T-cell (primary cell): ENCODE measurements at regions not wholly inside any gene's neighbourhood (a gene's known extent, or its start where the extent isn't known, plus 50 kb on each side); places are given as distances from the start of the nearest gene placed in this dataset.
"Not testable (repeated sequence)": the region's sequence is repeated elsewhere in the genome, so short reads cannot be mapped to it uniquely, and the experiment has no call there.

Source experiments
- ATAC-seq, 4 experiments: fragments of 200-7000 bp in 3 of 4; fragments of 150-1000 bp in 1 of 4; cut with Tn5 transposase; replicated peaks in 1 of 4; 1 replicate in 3 of 4; 2 replicates in 1 of 4; pipeline ENCODE4 v1.10.0; 2021; ENCODE audit warnings: moderate library complexity in 3 of 4, mild to moderate bottlenecking in 2 of 4, moderate number of reproducible peaks in 1 of 4
- CTCF ChIA-PET, 2 donors: fragments of 300-600 bp; sonication (Branson Sonifier 250); formaldehyde crosslinking; loops; one replicate each; lab custom pipeline; 2022; ENCODE audit warnings: antibody characterized with exemption in 2 of 2; lab: Charles Lee
- POLR2A ChIA-PET, 2 donors: fragments of 300-600 bp; sonication (Branson Sonifier 250); formaldehyde crosslinking; loops; one replicate each; lab custom pipeline; 2022; ENCODE audit warnings: antibody characterized with exemption in 2 of 2; lab: Charles Lee
- DNase-seq, 35 experiments: peaks; one replicate each; pipeline versions ENCODE4 v3.0.0 to v3.0.0-alpha.2; 2013 to 2023
- H3K27ac ChIP-seq: one replicate; pipeline ENCODE4 v1.5.1; 2013; ENCODE audit warnings: low read length
- H3K27me3 ChIP-seq, 2 experiments: replicated peaks in 1 of 2; 1 replicate in 1 of 2; 2 replicates in 1 of 2; pipeline versions ENCODE4 v1.6.1 to v1.7.0; 2013; ENCODE audit warnings: low read length in 1 of 2, mixed read lengths in 1 of 2; ENCODE audit not compliant: control insufficient read depth in 2 of 2, insufficient read depth in 2 of 2; ENCODE audit errors: extremely low read depth in 1 of 2
- H3K36me3 ChIP-seq, 2 donors: 1 replicate in 1 of 2; 2 replicates in 1 of 2; pipeline versions ENCODE4 v1.6.1 to v1.7.0; 2013; ENCODE audit warnings: low read length in 1 of 2; ENCODE audit not compliant: control insufficient read depth in 2 of 2, insufficient read depth in 1 of 2; ENCODE audit errors: extremely low read depth in 1 of 2
- H3K4me1 ChIP-seq, 2 experiments: 1 replicate in 1 of 2; 2 replicates in 1 of 2; pipeline versions ENCODE4 v1.6.1 to v1.7.0; 2013; ENCODE audit warnings: low read length in 2 of 2, mixed read lengths in 1 of 2; ENCODE audit not compliant: insufficient read depth in 2 of 2, control insufficient read depth in 1 of 2; ENCODE audit errors: extremely low read depth in 1 of 2
- H3K4me3 ChIP-seq, 2 donors: 1 replicate in 1 of 2; 2 replicates in 1 of 2; pipeline versions ENCODE4 v1.5.1 to v1.7.0; 2013; ENCODE audit warnings: mild to moderate bottlenecking in 2 of 2, low read length in 1 of 2, moderate library complexity in 1 of 2; ENCODE audit not compliant: control insufficient read depth in 1 of 2; ENCODE audit errors: extremely low read depth in 1 of 2
- H3K9me3 ChIP-seq: 2 replicates; pipeline ENCODE4 v1.7.0; 2013
- H3K27ac Mint-ChIP-seq, 2 donors: one replicate each; pipeline ENCODE4 v1.8.0; 2020 to 2021; ENCODE audit warnings: mild to moderate bottlenecking in 2 of 2, mixed read lengths in 2 of 2
- H3K27me3 Mint-ChIP-seq, 2 donors: one replicate each; pipeline ENCODE4 v1.8.0; 2021 to 2022; ENCODE audit warnings: mixed read lengths in 2 of 2
- H3K36me3 Mint-ChIP-seq: one replicate; pipeline ENCODE4 v1.8.0; 2021; ENCODE audit warnings: mixed read lengths
- H3K4me1 Mint-ChIP-seq, 3 donors: one replicate each; pipeline ENCODE4 v1.8.0; 2020 to 2022; ENCODE audit warnings: mixed read lengths in 3 of 3, mild to moderate bottlenecking in 1 of 3
- H3K4me3 Mint-ChIP-seq, 3 donors: one replicate each; pipeline ENCODE4 v1.8.0; 2020 to 2022; ENCODE audit warnings: mild to moderate bottlenecking in 3 of 3, mixed read lengths in 3 of 3, moderate library complexity in 3 of 3
- H3K9me3 Mint-ChIP-seq, 3 donors: one replicate each; pipeline ENCODE4 v1.8.0; 2020 to 2022; ENCODE audit warnings: mixed read lengths in 3 of 3
- WGBS: methylation state at CpG from one replicate; pipeline ENCODE4 v1.1.5; 2013; ENCODE audit warnings: missing lambda C conversion rate; ENCODE audit not compliant: insufficient coverage; 5-methylcytosine and 5-hydroxymethylcytosine counted together

GRCh38 chr16:21344361-21344912 is 66.3 kb upstream of the CRYM start:
- WGBS = 84% methylated on average over 4 of the region's 12 CpGs
- H3K27ac Mint-ChIP-seq, POLR2A ChIA-PET: not testable (repeated sequence)

GRCh38 chr16:21341101-21341500 is 63.0 kb upstream of the CRYM start:
- no peaks in the 10 kb centered on the region for H3K9me3 Mint-ChIP-seq
- DNase-seq = no peak
- H3K27ac Mint-ChIP-seq = no peak overlapping the region
- no peaks in the 10 kb centered on the region for H3K4me1 ChIP-seq
- H3K36me3 ChIP-seq = no peaks in the 10 kb centered on the region
- peaks cover 0 to 3% of the 10 kb centered on the region in 2 experiments for H3K27me3 ChIP-seq
- ATAC-seq = no peak
- no CpG with 5 or more reads among the region's 3 CpGs for WGBS
- H3K27ac ChIP-seq = no peak overlapping the region
- no peaks in the 10 kb centered on the region for H3K36me3 Mint-ChIP-seq
- no peak overlapping the region for H3K4me3 ChIP-seq
- H3K27me3 Mint-ChIP-seq = peaks cover 4 to 7% of the 10 kb centered on the region in 2 donors
- no peaks in the 10 kb centered on the region for H3K4me1 Mint-ChIP-seq
- H3K9me3 ChIP-seq = no peaks in the 10 kb centered on the region
- POLR2A ChIA-PET = no interaction called here
- CTCF ChIA-PET = no interaction called here
- no peak overlapping the region for H3K4me3 Mint-ChIP-seq

More at GRCh38 chr16:21344361-21344912, 66.3 kb upstream of the CRYM start:
- DNase-seq, CTCF ChIA-PET, H3K4me1 Mint-ChIP-seq, H3K4me3 Mint-ChIP-seq, ATAC-seq, H3K36me3 ChIP-seq, H3K9me3 Mint-ChIP-seq, H3K36me3 Mint-ChIP-seq, H3K4me3 ChIP-seq, H3K27me3 ChIP-seq, H3K9me3 ChIP-seq, H3K4me1 ChIP-seq, H3K27me3 Mint-ChIP-seq, H3K27ac ChIP-seq: not testable (repeated sequence)

GRCh38 chr16:21339941-21340340 is 61.9 kb upstream of the CRYM start:
- peaks cover 2% of the 10 kb centered on the region for H3K36me3 Mint-ChIP-seq
- no peak for DNase-seq
- peaks cover 0 to 1% (median 0%) of the 10 kb centered on the region in 3 donors for H3K9me3 Mint-ChIP-seq
- no peak overlapping the region for H3K27ac Mint-ChIP-seq
- Histone ChIP-seq H3K4me3 (no peak overlapping the region), H3K4me1 (no peaks in the 10 kb centered on the region), H3K9me3 (no peaks in the 10 kb centered on the region), H3K27ac (no peak overlapping the region), H3K36me3 (no peaks in the 10 kb centered on the region), H3K27me3 (peaks cover 0 to 3% of the 10 kb centered on the region in 2 experiments)
- H3K4me1 Mint-ChIP-seq = no peaks in the 10 kb centered on the region
- ChIA-PET POLR2A (no interaction called here), CTCF (no interaction called here)
- no peak for ATAC-seq
- H3K4me3 Mint-ChIP-seq = no peak overlapping the region
- peaks cover 11 to 13% of the 10 kb centered on the region in 2 donors for H3K27me3 Mint-ChIP-seq

GRCh38 chr16:21339269-21339641 is 61.2 kb upstream of the CRYM start:
- Histone ChIP-seq H3K36me3 (no peaks in the 10 kb centered on the region), H3K9me3 (no peaks in the 10 kb centered on the region), H3K27ac (no peak overlapping the region), H3K27me3 (peaks cover 0 to 8% of the 10 kb centered on the region in 2 experiments), H3K4me3 (no peak overlapping the region), H3K4me1 (no peaks in the 10 kb centered on the region)
- ChIA-PET CTCF (no interaction called here), POLR2A (no interaction called here)
- 95% methylated on average over 4 of the region's 4 CpGs for WGBS
- Mint-ChIP-seq H3K27ac (no peak overlapping the region), H3K9me3 (peaks cover 0 to 2% (median 0%) of the 10 kb centered on the region in 3 donors), H3K4me3 (no peak overlapping the region), H3K36me3 (peaks cover 4% of the 10 kb centered on the region), H3K4me1 (no peaks in the 10 kb centered on the region), H3K27me3 (peaks cover 14% of the 10 kb centered on the region in 2 donors)
- no peak for ATAC-seq
- no peak for DNase-seq

GRCh38 chr16:21338537-21339268 is 60.6 kb upstream of the CRYM start:
- H3K9me3 Mint-ChIP-seq = peaks cover 0 to 2% (median 0%) of the 10 kb centered on the region in 3 donors
- ChIA-PET POLR2A (no interaction called here), CTCF (no interaction called here)
- Histone ChIP-seq H3K4me1 (no peaks in the 10 kb centered on the region), H3K27me3 (peaks cover 0 to 8% of the 10 kb centered on the region in 2 experiments), H3K9me3 (no peaks in the 10 kb centered on the region), H3K4me3 (no peak overlapping the region), H3K36me3 (no peaks in the 10 kb centered on the region), H3K27ac (no peak overlapping the region)
- no peak for ATAC-seq
- no peaks in the 10 kb centered on the region for H3K4me1 Mint-ChIP-seq
- no peak for DNase-seq
- H3K27ac Mint-ChIP-seq = no peak overlapping the region
- peaks cover 14% of the 10 kb centered on the region in 2 donors for H3K27me3 Mint-ChIP-seq
- H3K36me3 Mint-ChIP-seq = peaks cover 4% of the 10 kb centered on the region
- H3K4me3 Mint-ChIP-seq = no peak overlapping the region
- no CpG with 5 or more reads among the region's 6 CpGs for WGBS

- ATAC-seq (no peak), DNase-seq (no peak)
- Mint-ChIP-seq H3K4me3 (no peak overlapping the region), H3K9me3 (peaks cover 0 to 2% (median 0%) of the 10 kb centered on the region in 3 donors), H3K4me1 (no peaks in the 10 kb centered on the region), H3K27me3 (peaks cover 20 to 23% of the 10 kb centered on the region in 2 donors), H3K36me3 (peaks cover 4% of the 10 kb centered on the region), H3K27ac (no peak overlapping the region)
- ChIA-PET CTCF (no interaction called here), POLR2A (no interaction called here)
- Histone ChIP-seq H3K4me1 (no peaks in the 10 kb centered on the region), H3K27me3 (peaks cover 0 to 8% of the 10 kb centered on the region in 2 experiments), H3K9me3 (no peaks in the 10 kb centered on the region), H3K4me3 (no peak overlapping the region), H3K36me3 (no peaks in the 10 kb centered on the region), H3K27ac (no peak overlapping the region)
- no CpG with 5 or more reads among the region's 2 CpGs for WGBS
Measured at GRCh38 chr16:21336231-21336630, 58.1 kb upstream of the CRYM start.
